A673 (cell line): ENCODE measurements at regions not wholly inside any gene's neighbourhood (a gene's known extent, or its start where the extent isn't known, plus 50 kb on each side); places are given as distances from the start of the nearest gene placed in this dataset.
"Not testable (repeated sequence)": the region's sequence is repeated elsewhere in the genome, so short reads cannot be mapped to it uniquely, and the experiment has no call there.

ENCODE experiments used
- BruUV-seq: library from RNA; stranded (reverse); fragments of 400-500 nt; replicated peaks from 2 replicates; lab custom pipeline; 2021; lab: Mats Ljungman, UMichigan
- CTCF ChIA-PET: fragments of 300-600 bp; sonication (Branson Sonifier 250); formaldehyde crosslinking; loops from one replicate; lab custom pipeline; 2022; ENCODE audit warnings: antibody characterized with exemption; lab: Charles Lee
- POLR2A ChIA-PET: fragments of 300-600 bp; sonication (Branson Sonifier 250); formaldehyde crosslinking; loops from one replicate; lab custom pipeline; 2022; ENCODE audit warnings: antibody characterized with exemption; ENCODE audit not compliant: low non-redundant PET; lab: Charles Lee
- DNase-seq: peaks from one replicate; pipeline ENCODE4 v3.0.0-alpha.2; 2015; ENCODE audit warnings: low spot score
- H3K27ac ChIP-seq: fragments of 200-600 bp; sonication (generic); 2 replicates; pipeline ENCODE4 v1.5.1; 2016; ENCODE audit warnings: mixed run types, low read depth, mild to moderate bottlenecking, mixed read lengths, antibody characterized with exemption, low read length; ENCODE audit not compliant: poor library complexity, severe bottlenecking
- H3K27me3 ChIP-seq: fragments of 200-600 bp; sonication (generic); replicated peaks from 2 replicates; pipeline ENCODE4 v1.6.1; 2017; ENCODE audit warnings: mixed run types, low read depth, mild to moderate bottlenecking, mixed read lengths, antibody characterized with exemption, low read length; ENCODE audit not compliant: insufficient read depth, poor library complexity
- H3K36me3 ChIP-seq: fragments of 200-600 bp; sonication (generic); 2 replicates; pipeline ENCODE4 v1.6.1; 2016; ENCODE audit warnings: mixed run types, mild to moderate bottlenecking, mixed read lengths, antibody characterized with exemption, low read length; ENCODE audit not compliant: insufficient read depth, poor library complexity, severe bottlenecking
- H3K4me1 ChIP-seq: fragments of 200-600 bp; sonication (generic); 2 replicates; pipeline ENCODE4 v1.6.1; 2017; ENCODE audit warnings: mixed run types, mild to moderate bottlenecking, mixed read lengths, antibody characterized with exemption, low read length; ENCODE audit not compliant: insufficient read depth, poor library complexity, severe bottlenecking
- H3K4me3 ChIP-seq: fragments of 200-600 bp; sonication (generic); 2 replicates; pipeline ENCODE4 v1.5.1; 2016; ENCODE audit warnings: low read depth, mixed run types, mild to moderate bottlenecking, mixed read lengths, low read length; ENCODE audit not compliant: poor library complexity, severe bottlenecking
- H3K9me3 ChIP-seq: fragments of 200-600 bp; sonication (generic); 2 replicates; pipeline ENCODE4 v1.6.1; 2016; ENCODE audit warnings: mixed run types, low read depth, mild to moderate bottlenecking, mixed read lengths, antibody characterized with exemption, low read length; ENCODE audit not compliant: poor library complexity, severe bottlenecking
- EZH2 ChIP-seq: fragments of 200-600 bp; sonication (generic); IDR thresholded peaks from 2 replicates; pipeline ENCODE4 v1.6.1; 2017; ENCODE audit warnings: borderline replicate concordance, low read depth, mild to moderate bottlenecking, mixed read lengths, antibody characterized with exemption, low read length; ENCODE audit not compliant: poor library complexity, severe bottlenecking
- intact Hi-C: fragments of 100-400 bp; cut with micrococcal nuclease; formaldehyde crosslinking; loops from one replicate; pipeline ENCODE4 v1.10.0; 2022; ENCODE audit not compliant: unreplicated experiment
- TF ChIP-seq, protein P1 (sequence below): fragments of 300-800, 200-600 bp; sonication (generic); conservative IDR thresholded peaks from 2 replicates; pipeline ENCODE4 v1.5.1; 2017; ENCODE audit warnings: low read depth, mild to moderate bottlenecking, antibody characterized with exemption, low read length, moderate library complexity, mixed read lengths

DNA sequence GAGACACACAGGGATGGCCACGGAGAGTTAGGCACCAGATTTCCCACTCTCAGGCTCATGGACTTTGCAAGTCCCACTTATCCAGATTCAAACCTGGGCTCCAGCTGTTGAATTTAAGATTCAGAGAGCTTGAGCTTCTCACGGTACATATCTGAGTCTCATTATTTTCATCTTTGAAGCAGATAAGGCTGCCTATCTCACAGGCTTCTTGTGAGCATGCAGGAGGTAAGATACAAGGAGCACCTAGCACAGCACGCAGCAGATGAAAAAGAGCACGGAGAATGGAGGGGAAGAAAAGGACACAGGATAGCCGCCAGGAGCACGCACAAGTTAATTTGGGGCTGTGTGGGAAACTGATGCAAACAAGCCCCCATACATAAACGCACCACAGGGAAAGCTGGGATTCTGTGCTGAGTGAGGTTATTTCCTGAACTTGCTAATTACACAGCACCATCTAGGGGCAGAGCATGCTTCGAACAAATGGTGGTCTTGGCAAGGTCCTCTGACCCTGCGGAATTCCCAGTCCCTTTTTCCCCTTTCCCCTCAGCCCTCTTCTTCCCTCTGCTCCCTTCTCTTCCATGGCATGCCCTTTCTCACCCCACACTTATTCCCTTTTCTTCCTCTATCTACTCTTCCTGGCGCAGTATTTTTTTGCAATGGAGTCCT, 134.7 kb upstream of the VANGL1 start:
- no peak overlapping the region for H3K4me3 ChIP-seq
- intact Hi-C loops: loop anchor here (5.0 kb wide), 2 partner anchors 90 to 230 kb away; no protein-coding TSS in a partner anchor
- ChIA-PET POLR2A (no interaction called here), CTCF (interaction anchor here (1.0 kb wide), 1 partner anchor 88 kb away, joined by 4 read pairs; no protein-coding TSS in a partner anchor)
- no peak overlapping the region for H3K27ac ChIP-seq
- H3K9me3 ChIP-seq: no peaks in the 10 kb centered on the region
- peaks cover 5% of the 10 kb centered on the region for H3K4me1 ChIP-seq
- peaks cover 5% of the 10 kb centered on the region for H3K27me3 ChIP-seq
- BruUV-seq: no TSS peak
- no peak for TF ChIP-seq EZH2
- TF ChIP-seq, protein P1, sequence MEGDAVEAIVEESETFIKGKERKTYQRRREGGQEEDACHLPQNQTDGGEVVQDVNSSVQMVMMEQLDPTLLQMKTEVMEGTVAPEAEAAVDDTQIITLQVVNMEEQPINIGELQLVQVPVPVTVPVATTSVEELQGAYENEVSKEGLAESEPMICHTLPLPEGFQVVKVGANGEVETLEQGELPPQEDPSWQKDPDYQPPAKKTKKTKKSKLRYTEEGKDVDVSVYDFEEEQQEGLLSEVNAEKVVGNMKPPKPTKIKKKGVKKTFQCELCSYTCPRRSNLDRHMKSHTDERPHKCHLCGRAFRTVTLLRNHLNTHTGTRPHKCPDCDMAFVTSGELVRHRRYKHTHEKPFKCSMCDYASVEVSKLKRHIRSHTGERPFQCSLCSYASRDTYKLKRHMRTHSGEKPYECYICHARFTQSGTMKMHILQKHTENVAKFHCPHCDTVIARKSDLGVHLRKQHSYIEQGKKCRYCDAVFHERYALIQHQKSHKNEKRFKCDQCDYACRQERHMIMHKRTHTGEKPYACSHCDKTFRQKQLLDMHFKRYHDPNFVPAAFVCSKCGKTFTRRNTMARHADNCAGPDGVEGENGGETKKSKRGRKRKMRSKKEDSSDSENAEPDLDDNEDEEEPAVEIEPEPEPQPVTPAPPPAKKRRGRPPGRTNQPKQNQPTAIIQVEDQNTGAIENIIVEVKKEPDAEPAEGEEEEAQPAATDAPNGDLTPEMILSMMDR: peak; percentile 75
- peak; percentile 67 for DNase-seq
- no peaks in the 10 kb centered on the region for H3K36me3 ChIP-seq

DNA sequence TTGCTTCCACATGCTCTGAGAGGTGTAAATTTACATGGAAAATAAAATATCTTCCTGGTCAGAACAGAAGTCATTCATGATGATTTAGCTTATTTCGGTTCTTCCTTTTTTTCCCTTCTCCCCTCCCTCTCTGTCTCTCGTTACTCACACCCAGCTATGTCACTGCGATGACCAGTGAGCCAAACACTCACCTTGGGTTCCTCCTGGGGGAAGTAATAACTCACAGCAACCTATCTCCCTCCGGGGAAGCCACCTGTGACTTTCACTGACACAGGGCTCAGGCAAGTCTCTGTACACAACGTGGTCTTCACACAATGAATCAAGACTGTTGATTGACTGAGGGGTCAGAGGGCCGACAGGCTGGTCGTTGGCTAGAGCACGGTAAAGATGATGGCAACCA, 135.3 kb upstream of the VANGL1 start:
- TF ChIP-seq, protein P1: no peak
- no peak for TF ChIP-seq EZH2
- H3K27me3 ChIP-seq: peaks cover 5% of the 10 kb centered on the region
- H3K27ac ChIP-seq: no peak overlapping the region
- DNase-seq: no peak
- H3K4me3 ChIP-seq: no peak overlapping the region
- POLR2A ChIA-PET: no interaction called here
- no peaks in the 10 kb centered on the region for H3K9me3 ChIP-seq
- peaks cover 5% of the 10 kb centered on the region for H3K4me1 ChIP-seq
- CTCF ChIA-PET: interaction anchor here (1.0 kb wide), 1 partner anchor 89 kb away, joined by 4 read pairs; no protein-coding TSS in a partner anchor
- no TSS peak for BruUV-seq
- intact Hi-C loops: loop anchor here (5.0 kb wide), 2 partner anchors 91 to 229 kb away; no protein-coding TSS in a partner anchor
- no peaks in the 10 kb centered on the region for H3K36me3 ChIP-seq

DNA sequence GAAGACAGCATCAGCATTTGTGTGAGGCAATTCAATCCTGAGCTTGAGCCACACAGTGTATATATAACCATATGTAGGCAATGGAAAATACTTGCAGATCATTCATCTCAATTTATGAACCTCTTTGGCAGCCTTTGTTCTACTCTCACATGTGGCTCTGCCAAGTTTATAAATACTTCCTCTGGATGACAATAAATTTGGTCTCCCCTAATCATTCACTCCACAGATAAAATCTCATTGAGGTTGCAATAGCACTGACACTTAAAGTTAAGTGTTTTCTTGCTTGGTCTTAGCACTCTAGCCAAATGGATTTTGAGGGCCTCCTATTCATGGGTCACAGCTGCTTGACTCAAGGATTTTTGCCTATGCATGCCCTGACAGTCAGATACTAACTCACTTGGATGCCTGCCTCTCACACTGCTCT, 136.6 kb upstream of the VANGL1 start:
- no peak overlapping the region for H3K4me3 ChIP-seq
- H3K9me3 ChIP-seq: no peaks in the 10 kb centered on the region
- no peaks in the 10 kb centered on the region for H3K36me3 ChIP-seq
- ChIA-PET POLR2A (no interaction called here), CTCF (no interaction called here)
- no peak overlapping the region for H3K27ac ChIP-seq
- BruUV-seq: no TSS peak
- peaks cover 5% of the 10 kb centered on the region for H3K27me3 ChIP-seq
- TF ChIP-seq, protein P1: no peak
- intact Hi-C loops: loop anchor here (5.0 kb wide), 2 partner anchors 92 to 228 kb away; no protein-coding TSS in a partner anchor
- H3K4me1 ChIP-seq: peaks cover 5% of the 10 kb centered on the region
- peak; percentile 70 for DNase-seq

DNA sequence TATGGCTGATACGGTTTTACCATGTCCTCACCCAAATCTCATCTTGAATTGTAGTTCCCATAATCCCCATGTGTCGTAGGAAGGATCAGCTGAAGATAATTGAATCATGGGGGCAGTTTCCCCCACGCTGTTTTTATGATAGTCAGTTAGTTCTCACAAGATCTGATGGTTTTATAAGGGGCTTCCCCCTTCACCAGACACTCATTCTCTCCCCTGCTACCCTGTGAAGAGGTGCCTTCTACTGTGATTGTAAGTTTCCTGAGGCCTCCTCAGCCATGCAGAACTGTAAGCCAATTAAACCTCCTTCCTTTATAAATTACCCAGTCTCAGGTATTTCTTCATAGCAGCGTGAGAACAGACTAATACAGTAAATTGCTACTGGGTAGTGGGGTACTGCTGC, 139.6 kb upstream of the VANGL1 start:
- CTCF ChIA-PET, H3K36me3 ChIP-seq, POLR2A ChIA-PET, DNase-seq, intact Hi-C loops, BruUV-seq, H3K9me3 ChIP-seq, H3K4me1 ChIP-seq, H3K4me3 ChIP-seq, H3K27me3 ChIP-seq, H3K27ac ChIP-seq: not testable (repeated sequence)
